ENCODE measurements at regions not wholly inside any gene's neighbourhood (a gene's known extent, or its start where the extent isn't known, plus 50 kb on each side); places are given as distances from the start of the nearest gene placed in this dataset.
"Not testable (repeated sequence)": the region's sequence is repeated elsewhere in the genome, so short reads cannot be mapped to it uniquely, and the experiment has no call there.

DNA sequence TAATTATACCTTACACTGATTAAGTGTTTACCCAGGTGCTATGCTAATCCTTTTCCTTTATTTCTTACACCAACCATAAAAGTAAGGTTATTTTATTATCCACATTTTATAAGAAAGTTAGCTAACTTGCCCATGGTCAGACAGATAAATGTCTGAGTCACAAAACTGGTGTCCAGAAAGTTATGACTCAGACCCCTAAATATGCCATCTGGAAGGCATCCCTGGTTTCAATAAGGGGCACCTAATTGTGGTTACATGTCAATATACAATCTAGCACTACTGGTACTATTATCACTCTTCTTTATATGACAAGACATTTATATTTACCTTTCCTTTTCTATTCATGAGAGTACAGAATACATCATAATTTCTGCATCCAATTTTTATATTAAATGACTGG, 496.5 kb upstream of the ADGRL2 start:
- H3K4me3 ChIP-seq (ENCODE audit: low read length), result no peak overlapping the region
- TF ChIP-seq ZNF274 (IDR thresholded peaks at IDR 0.05; ENCODE audit: low read depth, low read length), result no peak

DNA sequence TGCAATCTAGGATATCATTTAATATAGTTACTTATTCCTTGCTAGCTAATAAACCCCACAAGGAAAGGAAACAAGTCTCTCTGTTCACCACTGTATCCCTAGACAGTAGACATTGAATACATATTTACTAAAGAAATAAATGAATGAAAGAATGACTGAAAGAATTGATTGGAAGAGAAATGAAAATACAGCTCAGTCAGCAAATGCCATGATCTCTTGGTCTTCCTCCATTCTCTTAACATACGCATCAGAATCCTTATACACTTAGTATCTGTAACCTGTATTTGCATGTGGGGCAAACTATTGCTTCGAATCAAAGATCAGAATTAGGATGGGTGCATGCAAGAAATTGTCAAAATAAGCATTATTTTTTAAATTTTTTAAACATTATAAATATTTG, 500.8 kb upstream of the ADGRL2 start:
- no peak overlapping the region for H3K4me3 ChIP-seq (ENCODE audit: low read length)
- no peak for TF ChIP-seq ZNF274 (IDR thresholded peaks at IDR 0.05; ENCODE audit: low read depth, low read length)

DNA sequence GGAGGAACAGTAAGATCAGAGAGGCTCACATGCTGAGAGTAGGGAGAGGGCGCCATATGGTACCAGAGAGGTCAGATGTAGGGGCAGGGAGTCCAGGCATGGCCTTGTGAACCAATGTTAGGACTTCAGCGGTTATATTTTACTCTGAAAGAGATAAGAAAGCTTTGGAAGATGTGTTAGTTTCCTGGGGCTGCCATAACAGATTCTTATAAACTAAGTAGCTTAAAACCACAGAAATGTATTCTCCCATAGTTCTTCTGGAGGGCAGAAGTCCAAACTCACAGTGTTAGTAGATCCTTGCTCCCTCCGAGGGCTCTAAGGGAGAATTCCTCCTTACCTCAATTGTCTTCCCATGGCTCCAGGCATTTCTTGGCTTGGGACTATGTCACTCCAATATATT, 502.5 kb upstream of the ADGRL2 start:
- H3K4me3 ChIP-seq (ENCODE audit: low read length), result no peak overlapping the region
- no peak for TF ChIP-seq ZNF274 (IDR thresholded peaks at IDR 0.05; ENCODE audit: low read depth, low read length)

DNA sequence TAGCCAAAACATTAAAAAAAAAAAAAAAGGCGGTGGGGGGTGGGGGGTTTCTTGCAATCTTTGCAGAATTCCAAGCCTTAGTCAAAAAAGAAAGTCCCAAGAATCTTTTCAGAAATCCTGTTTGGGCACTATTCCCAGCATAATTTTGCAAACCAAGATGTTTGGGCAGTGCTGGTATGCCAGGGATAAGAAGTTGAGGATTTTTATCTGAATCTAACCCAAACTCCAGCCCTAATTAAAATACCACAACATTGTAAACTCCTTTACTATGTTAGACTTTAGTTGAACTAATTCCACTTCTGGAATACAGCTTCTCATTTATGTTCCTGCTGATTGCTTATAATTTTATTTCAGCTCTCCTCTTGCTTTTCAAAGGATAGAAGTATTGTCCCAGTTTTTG, 504.1 kb upstream of the ADGRL2 start:
- TF ChIP-seq ZNF274 (IDR thresholded peaks at IDR 0.05; ENCODE audit: low read depth, low read length), result no peak
- H3K4me3 ChIP-seq (ENCODE audit: low read length), result no peak overlapping the region

DNA sequence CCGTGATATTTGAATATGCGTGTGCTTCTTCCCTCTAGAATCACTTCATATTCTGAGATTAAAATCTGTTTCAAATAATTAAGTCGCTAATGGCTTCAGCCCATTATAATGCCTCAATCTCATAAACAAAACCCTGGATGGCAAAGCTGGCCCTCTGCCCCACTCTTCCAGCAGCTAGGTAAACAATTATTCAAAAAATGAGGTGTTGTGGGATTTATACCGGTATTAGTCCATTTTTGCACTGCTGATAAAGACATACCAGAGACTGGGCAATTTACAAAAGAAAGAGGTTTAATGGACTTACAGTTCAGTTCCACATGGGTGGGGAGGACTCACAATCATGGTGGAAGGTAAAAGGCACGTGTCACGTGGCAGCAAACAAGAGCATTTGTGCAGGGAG, 510.4 kb upstream of the ADGRL2 start:
- H3K4me3 ChIP-seq (ENCODE audit: low read length), result no peak overlapping the region
- TF ChIP-seq ZNF274 (IDR thresholded peaks at IDR 0.05; ENCODE audit: low read depth, low read length), result no peak

DNA sequence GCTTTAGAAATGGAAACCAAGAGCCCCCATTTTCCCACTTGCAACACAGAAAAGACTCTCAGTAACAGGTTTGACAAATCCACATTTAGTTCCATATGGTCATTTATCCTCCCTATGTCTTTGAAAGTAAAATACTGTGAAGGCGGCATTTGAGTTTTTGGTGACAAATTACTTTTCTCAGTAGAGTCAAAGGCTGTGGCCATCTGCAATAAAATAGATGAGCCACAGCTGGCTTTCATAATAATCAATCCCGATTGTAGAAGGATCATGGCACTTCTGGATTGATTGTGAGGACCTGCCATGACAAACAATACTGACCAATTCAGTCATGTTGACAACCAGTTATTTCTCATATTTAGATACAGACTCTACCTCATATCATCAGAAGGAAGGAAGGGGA, 512.0 kb upstream of the ADGRL2 start:
- H3K4me3 ChIP-seq (ENCODE audit: low read length), result no peak overlapping the region
- TF ChIP-seq ZNF274 (IDR thresholded peaks at IDR 0.05; ENCODE audit: low read depth, low read length), result no peak

DNA sequence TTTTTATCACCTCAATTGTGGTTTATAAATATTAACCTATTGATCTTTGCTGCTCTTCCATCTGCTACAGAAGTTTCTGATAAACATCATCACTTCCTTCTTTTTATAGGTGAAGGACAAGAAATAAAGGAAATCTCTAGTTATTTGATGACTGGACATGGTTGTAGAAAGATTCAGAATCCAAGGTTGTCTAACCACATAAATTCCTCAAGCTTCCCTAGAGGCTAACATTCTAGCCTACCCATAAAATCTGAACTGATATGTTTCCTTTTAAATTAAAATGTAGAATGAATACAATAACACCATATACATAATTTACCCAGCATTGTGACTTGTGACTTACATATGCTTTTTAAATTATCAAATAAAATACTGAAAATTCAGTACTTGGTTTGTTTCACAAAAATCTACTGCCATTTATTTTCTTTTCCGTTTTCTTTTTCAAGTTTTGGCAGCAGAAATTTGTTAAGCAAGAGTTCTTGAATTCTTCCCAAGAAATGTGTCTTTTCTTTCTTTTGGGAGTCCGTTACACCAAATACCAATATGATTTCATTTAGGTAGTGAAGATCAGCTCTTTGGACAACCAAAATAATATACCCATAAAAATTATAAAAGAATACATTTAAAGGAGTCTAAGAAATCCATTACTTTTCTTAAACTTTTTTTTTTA, 513.2 kb upstream of the ADGRL2 start:
- H3K4me3 ChIP-seq (ENCODE audit: low read length), result no peak overlapping the region
- no peak for TF ChIP-seq ZNF274 (IDR thresholded peaks at IDR 0.05; ENCODE audit: low read depth, low read length)

DNA sequence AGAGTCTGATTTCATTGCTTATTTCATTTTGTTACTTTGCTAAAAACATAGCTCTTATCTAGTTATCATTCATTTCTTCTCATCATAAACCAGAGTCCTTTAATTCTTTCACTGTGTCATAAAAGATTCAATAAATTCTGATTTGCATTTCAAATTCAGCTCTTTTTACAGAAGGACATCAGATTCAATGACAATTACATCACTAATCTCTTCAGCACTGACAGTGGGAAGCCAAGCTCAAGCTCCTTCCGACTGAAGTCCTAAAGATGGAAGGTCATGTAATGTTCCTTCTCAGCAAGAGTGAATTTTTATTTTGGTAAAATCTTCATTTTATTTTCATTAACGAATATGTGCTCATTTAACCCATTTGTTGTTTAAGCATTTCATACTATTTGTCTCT, 530.7 kb upstream of the ADGRL2 start:
- TF ChIP-seq ZNF274 (IDR thresholded peaks at IDR 0.05; ENCODE audit: low read depth, low read length), result no peak
- no peak overlapping the region for H3K4me3 ChIP-seq (ENCODE audit: low read length)

DNA sequence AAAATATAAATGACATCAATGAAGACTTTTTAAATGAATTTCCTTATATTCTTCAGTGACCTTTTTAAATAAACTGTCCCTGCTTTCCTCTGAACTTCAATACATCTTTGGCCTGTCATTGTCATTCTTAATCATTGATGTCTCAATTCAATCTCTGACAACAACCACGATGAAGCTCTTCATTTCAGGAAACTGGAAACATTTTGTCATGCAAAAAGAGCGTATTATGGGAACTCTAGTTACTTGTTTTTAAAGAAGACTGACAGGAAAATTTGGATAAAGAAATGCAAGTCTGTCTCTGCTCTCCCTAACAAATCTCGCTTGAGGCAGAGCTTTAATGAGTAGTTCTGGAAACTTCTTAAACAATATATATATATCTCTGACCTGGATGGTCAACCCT, 535.8 kb upstream of the ADGRL2 start:
- no peak overlapping the region for H3K4me3 ChIP-seq (ENCODE audit: low read length)

DNA sequence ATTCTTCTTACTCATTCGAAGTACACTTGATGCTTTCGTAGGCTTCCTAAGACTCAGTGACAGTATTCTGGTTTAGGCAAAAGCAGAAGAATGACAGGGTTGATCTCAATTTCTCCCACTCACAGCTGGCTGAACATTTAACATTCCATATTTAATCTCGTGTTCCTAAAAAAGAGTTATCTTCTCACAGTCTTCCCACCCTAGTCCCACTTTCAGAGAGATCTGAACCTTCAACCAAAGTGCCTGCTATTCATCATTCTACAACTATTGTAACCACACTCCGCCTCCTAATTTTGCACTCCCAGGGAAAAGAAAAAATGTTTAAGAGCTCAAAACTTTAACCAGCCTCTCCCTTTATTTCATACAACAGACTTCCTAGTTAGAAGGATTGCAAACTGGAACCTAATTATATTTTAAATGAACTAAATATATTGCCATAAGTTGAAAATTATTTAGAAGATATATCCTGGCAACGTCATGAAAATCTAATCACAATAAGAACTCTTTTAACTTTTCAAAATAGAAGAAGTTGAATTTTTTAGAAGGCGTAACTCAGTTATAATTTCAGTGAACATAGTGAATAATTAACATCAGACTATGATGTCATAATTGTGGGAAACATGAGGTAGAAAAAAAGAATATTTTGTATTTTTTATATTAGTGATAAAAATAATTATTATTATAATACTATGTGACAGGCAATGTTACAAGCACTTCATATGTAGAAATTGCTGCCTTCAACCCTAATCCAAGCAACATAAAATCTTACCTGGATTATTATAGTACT, 540.9 kb upstream of the ADGRL2 start:
- TF ChIP-seq ZNF274 (IDR thresholded peaks at IDR 0.05; ENCODE audit: low read depth, low read length), result no peak
- no peak overlapping the region for H3K4me3 ChIP-seq (ENCODE audit: low read length)

More for the DNA sequence above, 535.8 kb upstream of the ADGRL2 start:
- no peak for TF ChIP-seq ZNF274 (IDR thresholded peaks at IDR 0.05; ENCODE audit: low read depth, low read length)

DNA sequence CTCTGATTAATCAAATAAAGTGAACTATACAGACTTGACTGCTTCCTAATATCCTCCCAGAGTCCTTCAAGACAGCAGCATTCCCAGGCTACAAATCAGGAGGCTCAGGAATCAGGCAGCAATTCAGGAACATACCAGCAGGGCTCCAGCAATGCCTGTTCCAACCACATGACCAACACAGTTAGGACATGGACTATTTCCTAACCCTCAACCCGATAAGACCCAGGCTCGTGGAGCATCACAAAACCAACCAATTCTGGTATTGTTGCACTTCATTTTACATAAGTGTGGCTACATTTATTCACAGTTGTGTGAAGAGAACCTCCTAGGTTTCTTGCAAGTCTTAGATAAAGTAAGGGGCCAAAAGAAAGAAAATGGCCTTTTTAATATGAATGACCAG, 546.2 kb upstream of the ADGRL2 start:
- H3K4me3 ChIP-seq (ENCODE audit: low read length), result no peak overlapping the region
- TF ChIP-seq ZNF274 (IDR thresholded peaks at IDR 0.05; ENCODE audit: low read depth, low read length), result no peak

DNA sequence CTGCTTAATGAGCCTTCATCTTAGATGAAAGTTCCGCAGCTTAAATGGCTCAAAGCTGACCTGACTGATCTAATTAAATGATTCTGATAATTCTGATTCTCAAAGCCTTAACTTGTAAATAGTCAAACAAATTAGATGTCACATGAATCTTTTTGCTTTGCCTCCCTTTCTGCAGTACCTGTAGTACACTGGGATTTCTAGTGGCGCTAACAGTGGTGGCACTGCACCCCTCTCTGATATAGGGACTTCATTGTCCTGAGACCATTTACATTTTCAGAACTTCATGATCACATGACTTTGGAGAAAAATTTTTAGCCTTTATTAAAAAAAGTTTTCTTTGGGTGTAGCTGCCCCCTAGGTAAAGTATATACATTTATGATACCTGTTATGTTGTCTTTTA, 546.7 kb upstream of the ADGRL2 start:
- TF ChIP-seq ZNF274 (IDR thresholded peaks at IDR 0.05; ENCODE audit: low read depth, low read length), result no peak
- H3K4me3 ChIP-seq (ENCODE audit: low read length), result no peak overlapping the region

DNA sequence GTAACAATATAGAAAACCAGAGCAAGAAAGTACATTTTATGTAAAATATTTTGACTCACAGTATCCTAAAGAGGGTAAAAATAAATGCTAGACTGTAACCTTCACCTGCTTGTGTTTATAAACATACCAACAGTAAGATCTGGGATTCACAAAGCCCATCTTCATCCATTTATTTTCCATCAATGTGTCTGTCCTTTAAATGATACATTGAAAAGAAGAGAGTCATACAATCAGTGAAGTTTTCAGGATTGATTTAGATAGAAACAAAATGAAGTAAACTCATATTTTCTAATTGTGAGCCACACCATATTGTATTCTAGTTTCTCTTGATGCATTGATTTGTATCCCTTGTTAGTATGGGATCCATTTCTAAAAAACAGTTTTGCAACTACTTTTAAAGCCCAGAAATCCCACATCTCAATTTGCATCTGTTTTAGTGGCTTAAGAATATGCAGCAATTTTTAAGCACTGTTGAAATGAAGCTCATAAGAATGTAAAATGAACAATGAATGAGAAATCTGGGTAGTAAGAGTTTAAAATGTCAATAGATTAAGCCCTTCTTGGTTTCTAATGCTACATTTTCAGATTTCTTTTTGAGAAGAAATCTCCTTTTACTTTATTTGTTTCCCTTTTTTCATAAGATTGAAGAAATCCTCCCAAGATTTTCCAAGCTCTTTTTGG, 548.1 kb upstream of the ADGRL2 start:
- H3K4me3 ChIP-seq (ENCODE audit: low read length), result no peak overlapping the region

DNA sequence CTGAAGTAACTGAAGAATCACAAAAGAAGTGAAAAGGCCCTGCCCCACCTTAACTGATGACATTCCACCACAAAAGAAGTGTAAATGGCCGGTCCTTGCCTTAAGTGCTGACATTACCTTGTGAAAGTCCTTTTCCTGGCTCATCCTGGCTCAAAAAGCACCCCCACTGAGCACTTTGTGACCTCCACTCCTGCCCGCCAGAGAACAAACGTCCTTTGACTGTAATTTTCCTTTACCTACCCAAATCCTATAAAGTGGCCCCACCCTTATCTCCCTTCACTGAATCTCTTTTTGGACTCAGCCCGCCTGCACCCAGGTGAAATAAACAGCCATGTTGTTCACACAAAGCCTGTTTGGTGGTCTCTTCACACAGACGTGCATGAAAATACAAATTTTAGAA, 549.9 kb upstream of the ADGRL2 start:
- H3K4me3 ChIP-seq (ENCODE audit: low read length), result not testable (repeated sequence)

More for the DNA sequence above, 548.1 kb upstream of the ADGRL2 start:
- TF ChIP-seq ZNF274 (IDR thresholded peaks at IDR 0.05; ENCODE audit: low read depth, low read length), result no peak

DNA sequence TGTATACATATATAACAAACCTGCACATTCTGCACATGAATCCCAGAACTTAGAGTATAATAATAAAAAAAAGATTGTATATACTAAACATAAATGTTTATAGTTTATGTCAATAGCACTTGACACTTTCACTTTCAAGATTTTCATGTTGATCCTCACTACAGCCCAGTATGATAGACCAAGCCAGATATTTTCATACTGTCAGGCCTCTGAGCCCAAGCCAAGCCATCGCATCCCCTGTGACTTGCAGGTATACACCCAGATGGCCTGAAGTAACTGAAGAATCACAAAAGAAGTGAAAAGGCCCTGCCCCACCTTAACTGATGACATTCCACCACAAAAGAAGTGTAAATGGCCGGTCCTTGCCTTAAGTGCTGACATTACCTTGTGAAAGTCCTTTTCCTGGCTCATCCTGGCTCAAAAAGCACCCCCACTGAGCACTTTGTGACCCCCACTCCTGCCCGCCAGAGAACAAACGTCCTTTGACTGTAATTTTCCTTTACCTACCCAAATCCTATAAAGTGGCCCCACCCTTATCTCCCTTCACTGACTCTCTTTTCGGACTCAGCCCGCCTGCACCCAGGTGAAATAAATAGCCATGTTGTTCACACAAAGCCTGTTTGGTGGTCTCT, 555.5 kb upstream of the ADGRL2 start:
- H3K4me3 ChIP-seq (ENCODE audit: low read length), result not testable (repeated sequence)

DNA sequence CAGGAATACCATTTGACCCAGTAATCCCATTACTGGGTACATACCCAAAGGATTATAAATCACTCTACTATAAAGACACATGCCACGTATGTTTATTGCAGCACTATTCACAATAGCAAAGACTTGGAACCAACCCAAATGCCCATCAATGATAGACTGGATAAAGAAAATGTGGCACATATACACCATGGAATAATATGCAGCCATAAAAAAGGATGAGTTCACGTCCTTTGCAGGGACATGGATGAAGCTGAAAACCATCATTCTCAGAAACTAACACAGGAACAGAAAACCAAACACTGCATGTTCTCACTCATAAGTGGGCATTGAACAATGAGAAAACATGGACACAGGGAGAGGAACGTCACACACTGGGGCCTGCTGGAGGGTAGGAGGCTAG, 556.1 kb upstream of the ADGRL2 start:
- H3K4me3 ChIP-seq (ENCODE audit: low read length), result not testable (repeated sequence)
